Endothelial cell of umbilical vein (primary cell): ENCODE measurements at regions not wholly inside any gene's neighbourhood (a gene's known extent, or its start where the extent isn't known, plus 50 kb on each side); places are given as distances from the start of the nearest gene placed in this dataset.

Experiments used
- BruUV-seq: library from RNA; stranded (reverse); fragments of 400-500 nt; replicated peaks from 2 replicates; lab custom pipeline; 2021; lab: Mats Ljungman, UMichigan
- CTCF ChIA-PET: fragments of 300-600, 350-600 bp; sonication (Branson Sonifier 250); formaldehyde crosslinking; loops from one replicate; lab custom pipeline; 2021; ENCODE audit warnings: antibody characterized with exemption, inconsistent platforms; lab: Charles Lee
- POLR2A ChIA-PET: fragments of 300-600, 350-600 bp; sonication (Branson Sonifier 250); formaldehyde crosslinking; loops from one replicate; lab custom pipeline; 2021; ENCODE audit warnings: antibody characterized with exemption, inconsistent platforms; lab: Charles Lee
- DNase-seq: peaks from one replicate; pipeline ENCODE4 v3.0.0-alpha.2; 2011; ENCODE audit warnings: low read depth, low spot score
- FAIRE-seq: peaks from 2 replicates; lab custom pipeline; 2011; peaks lifted over from hg19 to GRCh38; lab: Jason Lieb, UNC
- H2AFZ ChIP-seq: 2 replicates; pipeline ENCODE4 v1.6.0; 2012; ENCODE audit warnings: low read depth, low read length, control low read depth, inconsistent platforms
- H3K27ac ChIP-seq: 2 replicates; pipeline ENCODE4 v1.5.1; 2011; ENCODE audit warnings: low read depth, mild to moderate bottlenecking, control low read depth, low read length, moderate library complexity; ENCODE audit not compliant: insufficient read depth
- H3K27me3 ChIP-seq, 2 experiments: 2 replicates each; pipeline versions ENCODE4 v1.6.0 to v1.6.1; 2011; ENCODE audit warnings: low read length in 2 of 2, mixed read lengths in 1 of 2; ENCODE audit not compliant: control insufficient read depth in 2 of 2, insufficient read depth in 2 of 2
- H3K36me3 ChIP-seq, 2 experiments: 2 replicates in 1 of 2; 3 replicates in 1 of 2; pipeline ENCODE4 v1.5.1; 2011; ENCODE audit warnings: low read length in 2 of 2, mild to moderate bottlenecking in 1 of 2, moderate library complexity in 1 of 2; ENCODE audit not compliant: control insufficient read depth in 2 of 2, insufficient read depth in 2 of 2; ENCODE audit errors: extremely low read depth in 1 of 2
- H3K4me1 ChIP-seq: 3 replicates; pipeline ENCODE4 v1.5.1; 2011; ENCODE audit warnings: mild to moderate bottlenecking, low read length; ENCODE audit not compliant: control insufficient read depth, insufficient read depth; ENCODE audit errors: extremely low read depth
- H3K4me2 ChIP-seq: 2 replicates; pipeline ENCODE4 v1.6.1; 2011; ENCODE audit warnings: low read length, control low read depth, mixed read lengths; ENCODE audit not compliant: insufficient read depth
- H3K4me3 ChIP-seq, 3 experiments: fragments of 200-600 bp in 1 of 3; sonication (generic), shearing (Covaris generic) in 1 of 3; replicated peaks in 1 of 3; 2 replicates each; pipeline ENCODE4 v1.5.1; 2011 to 2016; ENCODE audit warnings: control low read depth in 3 of 3, low read length in 3 of 3, mild to moderate bottlenecking in 2 of 3, inconsistent platforms in 1 of 3, low read depth in 1 of 3, moderate library complexity in 1 of 3; ENCODE audit not compliant: insufficient read depth in 1 of 3
- H3K79me2 ChIP-seq: 2 replicates; pipeline ENCODE4 v1.6.0; 2012; ENCODE audit warnings: low read length, inconsistent platforms; ENCODE audit not compliant: control insufficient read depth, insufficient read depth
- H3K9ac ChIP-seq: replicated peaks from 2 replicates; pipeline ENCODE3; 2011; ENCODE audit warnings: low read length, control low read depth; ENCODE audit not compliant: insufficient read depth; ENCODE audit errors: extremely low read depth
- H3K9me1 ChIP-seq: replicated peaks from 3 replicates; pipeline ENCODE4 v1.6.0; 2011; ENCODE audit warnings: mild to moderate bottlenecking, low read length; ENCODE audit not compliant: control insufficient read depth, insufficient read depth; ENCODE audit errors: extremely low read depth
- H3K9me3 ChIP-seq: replicated peaks from 2 replicates; pipeline ENCODE4 v1.5.1; 2012; ENCODE audit warnings: low read length, inconsistent platforms; ENCODE audit not compliant: control insufficient read depth, insufficient read depth
- H4K20me1 ChIP-seq: replicated peaks from 2 replicates; pipeline ENCODE3; 2011; ENCODE audit warnings: mild to moderate bottlenecking, low read length; ENCODE audit not compliant: control insufficient read depth, insufficient read depth; ENCODE audit errors: extremely low read depth
- CTCF ChIP-seq, 2 donors: IDR thresholded peaks; 1 replicate in 1 of 2; 2 replicates in 1 of 2; pipeline ENCODE4 v1.5.1; 2011; ENCODE audit warnings: low read length in 2 of 2, mild to moderate bottlenecking in 2 of 2, moderate library complexity in 2 of 2, control low read depth in 1 of 2, inconsistent platforms in 1 of 2, low read depth in 1 of 2; ENCODE audit not compliant: insufficient read depth in 1 of 2; ENCODE audit errors: extremely low read depth in 1 of 2
- EZH2 ChIP-seq: IDR thresholded peaks from 2 replicates; pipeline ENCODE4 v1.6.1; 2012; ENCODE audit warnings: borderline replicate concordance, low read depth, mild to moderate bottlenecking, moderate library complexity, low read length, inconsistent platforms; ENCODE audit not compliant: severe bottlenecking
- FOS ChIP-seq: IDR thresholded peaks from 2 replicates; pipeline ENCODE4 v1.6.1; 2011; ENCODE audit warnings: mild to moderate bottlenecking, low read length, moderate library complexity, borderline replicate concordance; ENCODE audit not compliant: insufficient read depth
- GATA2 ChIP-seq: IDR thresholded peaks from 2 replicates; pipeline ENCODE4 v1.7.0; 2011; ENCODE audit warnings: low read depth, mild to moderate bottlenecking, moderate library complexity, mixed read lengths, low read length; ENCODE audit not compliant: insufficient read length, insufficient read depth
- JUN ChIP-seq: IDR thresholded peaks from 2 replicates; pipeline ENCODE4 v1.6.1; 2011; ENCODE audit warnings: borderline replicate concordance, low read depth; ENCODE audit not compliant: insufficient read length, insufficient read depth
- MAX ChIP-seq: IDR thresholded peaks from 2 replicates; pipeline ENCODE4 v1.6.1; 2011; ENCODE audit not compliant: insufficient read depth, insufficient read length
- MYC ChIP-seq: IDR thresholded peaks from one replicate; pipeline ENCODE4 v1.6.1; 2011; ENCODE audit warnings: mild to moderate bottlenecking, low read depth, low read length
- POLR2A ChIP-seq: IDR thresholded peaks from 2 replicates; pipeline ENCODE4 v1.6.1; 2012; ENCODE audit warnings: low read depth, mild to moderate bottlenecking, control low read depth, low read length
- POLR2AphosphoS5 ChIP-seq: IDR thresholded peaks from 2 replicates; pipeline ENCODE4 v1.6.1; 2012; ENCODE audit warnings: low read depth, mild to moderate bottlenecking, control low read depth, low read length, moderate library complexity; ENCODE audit not compliant: insufficient read depth
- dilution Hi-C: fragments of 300-500 bp; cut with MboI; formaldehyde crosslinking; loops from one replicate; pipeline ENCODE4 v1.15.0; 2019; ENCODE audit warnings: low sequenced_read_pairs; ENCODE audit not compliant: extremely low pct_ligation_motif_present
- intact Hi-C: fragments of 100-400 bp; cut with micrococcal nuclease; formaldehyde crosslinking; loops from one replicate; pipeline ENCODE4 v1.10.0; 2022

- no peak for FAIRE-seq
- TF ChIP-seq MAX (no peak), POLR2A (no peak), GATA2 (no peak), POLR2AphosphoS5 (no peak), JUN (no peak), EZH2 (no peak), MYC (no peak), FOS (no peak), CTCF (IDR thresholded peaks at IDR 0.05; ENCODE audit: extremely low read depth in 1 of 2, insufficient read depth in 1 of 2, low read depth in 1 of 2, low read length in 2 of 2) (no peak)
- Histone ChIP-seq H4K20me1 (no peaks in the 10 kb centered on the region), H3K9me3 (no peaks in the 10 kb centered on the region), H2AFZ (no peak overlapping the region), H3K79me2 (no peaks in the 10 kb centered on the region), H3K4me1 (no peaks in the 10 kb centered on the region), H3K4me3 (no peak overlapping the region), H3K27ac (no peak overlapping the region), H3K27me3 (no peaks in the 10 kb centered on the region), H3K9ac (no peak overlapping the region), H3K36me3 (no peaks in the 10 kb centered on the region), H3K4me2 (no peak overlapping the region), H3K9me1 (no peaks in the 10 kb centered on the region)
- POLR2A ChIA-PET, result no interaction called here
- no TSS peak for BruUV-seq
- DNase-seq, result no peak
- intact Hi-C loops, result no loop called here
- CTCF ChIA-PET, result no interaction called here
- dilution Hi-C loops, result no loop called here
Observed at GRCh38 chr2:173696274-173696673, 268.9 kb downstream of the SP3 start.
